Keratinocyte (primary cell): ENCODE measurements at regions not wholly inside any gene's neighbourhood (a gene's known extent, or its start where the extent isn't known, plus 50 kb on each side); places are given as distances from the start of the nearest gene placed in this dataset.

ENCODE experiments used
- DNase-seq: peaks from one replicate; pipeline ENCODE4 v3.0.0-alpha.2; 2011; ENCODE audit warnings: low read depth, missing footprints, low spot score
- FAIRE-seq: peaks from 2 replicates; lab custom pipeline; 2011; peaks lifted over from hg19 to GRCh38; lab: Jason Lieb, UNC
- H2AFZ ChIP-seq: 2 replicates; pipeline ENCODE4 v1.6.0; 2012; ENCODE audit warnings: low read length, control low read depth, inconsistent platforms; ENCODE audit not compliant: control insufficient read depth
- H3K27ac ChIP-seq: 2 replicates; pipeline ENCODE4 v1.5.1; 2011; ENCODE audit warnings: low read length; ENCODE audit not compliant: control insufficient read depth, insufficient read depth
- H3K27me3 ChIP-seq: 3 replicates; pipeline ENCODE4 v1.6.0; 2011; ENCODE audit warnings: low read length; ENCODE audit not compliant: control insufficient read depth, insufficient read depth; ENCODE audit errors: extremely low read depth
- H3K36me3 ChIP-seq, 2 experiments: 2 replicates in 1 of 2; 3 replicates in 1 of 2; pipeline ENCODE4 v1.5.1; 2011; ENCODE audit warnings: low read length in 2 of 2, mild to moderate bottlenecking in 1 of 2; ENCODE audit not compliant: control insufficient read depth in 2 of 2, insufficient read depth in 2 of 2; ENCODE audit errors: extremely low read depth in 1 of 2
- H3K4me1 ChIP-seq: 3 replicates; pipeline ENCODE4 v1.5.1; 2011; ENCODE audit warnings: low read length; ENCODE audit not compliant: control insufficient read depth, insufficient read depth; ENCODE audit errors: extremely low read depth
- H3K4me2 ChIP-seq: 3 replicates; pipeline ENCODE4 v1.6.0; 2011; ENCODE audit warnings: low read depth, low read length; ENCODE audit not compliant: control insufficient read depth, insufficient read depth; ENCODE audit errors: extremely low read depth
- H3K4me3 ChIP-seq, 3 experiments: fragments of 200-600 bp in 1 of 3; sonication (generic) in 1 of 3; 2 replicates in 2 of 3; 3 replicates in 1 of 3; pipeline ENCODE4 v1.5.1; 2011 to 2016; ENCODE audit warnings: low read length in 3 of 3, mild to moderate bottlenecking in 3 of 3, control low read depth in 2 of 3, inconsistent platforms in 1 of 3, low read depth in 1 of 3, mixed read lengths in 1 of 3, mixed run types in 1 of 3, moderate library complexity in 1 of 3; ENCODE audit not compliant: control insufficient read depth in 2 of 3, insufficient read depth in 2 of 3; ENCODE audit errors: extremely low read depth in 1 of 3
- H3K79me2 ChIP-seq: 2 replicates; pipeline ENCODE4 v1.6.0; 2012; ENCODE audit warnings: low read length; ENCODE audit not compliant: control insufficient read depth, insufficient read depth
- H3K9ac ChIP-seq: 3 replicates; pipeline ENCODE4 v1.6.0; 2011; ENCODE audit warnings: low read length; ENCODE audit not compliant: control insufficient read depth, insufficient read depth; ENCODE audit errors: extremely low read depth
- H3K9me1 ChIP-seq: 3 replicates; pipeline ENCODE4 v1.6.0; 2011; ENCODE audit warnings: low read length; ENCODE audit not compliant: control insufficient read depth, insufficient read depth; ENCODE audit errors: extremely low read depth
- H3K9me3 ChIP-seq: 2 replicates; pipeline ENCODE4 v1.5.1; 2012; ENCODE audit warnings: low read depth, low read length; ENCODE audit not compliant: control insufficient read depth
- H4K20me1 ChIP-seq: 3 replicates; pipeline ENCODE4 v1.6.0; 2011; ENCODE audit warnings: low read length; ENCODE audit not compliant: control insufficient read depth, insufficient read depth; ENCODE audit errors: extremely low read depth
- EZH2 ChIP-seq: IDR thresholded peaks from one replicate; pipeline ENCODE4 v1.6.1; 2012; ENCODE audit warnings: inconsistent platforms, mild to moderate bottlenecking, low read length, moderate library complexity
- dilution Hi-C: fragments of 300-500 bp; cut with MboI; formaldehyde crosslinking; loops from one replicate; pipeline ENCODE4 v1.7.0; 2020; ENCODE audit warnings: low sequenced_read_pairs; ENCODE audit not compliant: extremely low pct_ligation_motif_present
- TF ChIP-seq, protein P1 (sequence below), 3 experiments: IDR thresholded peaks in 1 of 3; conservative IDR thresholded peaks in 1 of 3; optimal IDR thresholded peaks in 1 of 3; 2 replicates in 2 of 3; 3 replicates in 1 of 3; pipeline versions ENCODE3 to v1.5.1; 2011; ENCODE audit warnings: low read length in 3 of 3, mild to moderate bottlenecking in 3 of 3, moderate library complexity in 2 of 3, control low read depth in 1 of 3, inconsistent platforms in 1 of 3; ENCODE audit not compliant: insufficient read depth in 2 of 3; ENCODE audit errors: extremely low read depth in 1 of 3

DNA sequence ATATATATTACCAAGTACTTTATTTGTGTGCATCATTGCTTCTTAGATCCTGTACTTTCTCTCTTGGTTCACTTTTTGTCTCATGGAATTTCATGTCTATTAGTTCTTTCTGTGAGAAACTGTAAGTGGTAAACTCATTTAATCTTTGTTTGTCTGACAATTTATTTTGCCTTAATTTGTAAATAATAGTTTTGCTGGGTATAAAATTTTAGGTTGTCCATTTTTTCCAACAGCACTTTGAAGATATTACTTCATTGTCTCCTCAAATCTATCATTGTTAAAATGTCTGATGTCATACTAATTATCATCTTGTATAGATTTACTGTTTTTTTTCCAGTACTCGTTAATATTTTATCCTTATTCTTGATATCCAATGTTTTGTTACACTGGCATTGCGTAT lies 205.2 kb upstream of the CDYL start:
- no peak overlapping the region for H3K4me2 ChIP-seq
- H3K36me3 ChIP-seq = no peaks in the 10 kb centered on the region
- H3K27me3 ChIP-seq = no peaks in the 10 kb centered on the region
- no peaks in the 10 kb centered on the region for H3K9me1 ChIP-seq
- TF ChIP-seq, protein P1, sequence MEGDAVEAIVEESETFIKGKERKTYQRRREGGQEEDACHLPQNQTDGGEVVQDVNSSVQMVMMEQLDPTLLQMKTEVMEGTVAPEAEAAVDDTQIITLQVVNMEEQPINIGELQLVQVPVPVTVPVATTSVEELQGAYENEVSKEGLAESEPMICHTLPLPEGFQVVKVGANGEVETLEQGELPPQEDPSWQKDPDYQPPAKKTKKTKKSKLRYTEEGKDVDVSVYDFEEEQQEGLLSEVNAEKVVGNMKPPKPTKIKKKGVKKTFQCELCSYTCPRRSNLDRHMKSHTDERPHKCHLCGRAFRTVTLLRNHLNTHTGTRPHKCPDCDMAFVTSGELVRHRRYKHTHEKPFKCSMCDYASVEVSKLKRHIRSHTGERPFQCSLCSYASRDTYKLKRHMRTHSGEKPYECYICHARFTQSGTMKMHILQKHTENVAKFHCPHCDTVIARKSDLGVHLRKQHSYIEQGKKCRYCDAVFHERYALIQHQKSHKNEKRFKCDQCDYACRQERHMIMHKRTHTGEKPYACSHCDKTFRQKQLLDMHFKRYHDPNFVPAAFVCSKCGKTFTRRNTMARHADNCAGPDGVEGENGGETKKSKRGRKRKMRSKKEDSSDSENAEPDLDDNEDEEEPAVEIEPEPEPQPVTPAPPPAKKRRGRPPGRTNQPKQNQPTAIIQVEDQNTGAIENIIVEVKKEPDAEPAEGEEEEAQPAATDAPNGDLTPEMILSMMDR (optimal IDR thresholded peaks at IDR 0.05 in 1 of 3, IDR thresholded peaks at IDR 0.05 in 1 of 3, conservative IDR thresholded peaks at IDR 0.05 in 1 of 3; ENCODE audit: extremely low read depth in 1 of 3, insufficient read depth in 2 of 3, low read length in 3 of 3) = no peak
- no peak for TF ChIP-seq EZH2
- H3K9me3 ChIP-seq = no peaks in the 10 kb centered on the region
- dilution Hi-C loops = no loop called here
- H3K4me3 ChIP-seq = no peak overlapping the region
- no peak overlapping the region for H3K27ac ChIP-seq
- FAIRE-seq = no peak
- H3K4me1 ChIP-seq = peaks cover 18% of the 10 kb centered on the region
- no peaks in the 10 kb centered on the region for H4K20me1 ChIP-seq
- DNase-seq = no peak
- no peak overlapping the region for H3K9ac ChIP-seq
- H3K79me2 ChIP-seq = no peaks in the 10 kb centered on the region
- no peak overlapping the region for H2AFZ ChIP-seq

DNA sequence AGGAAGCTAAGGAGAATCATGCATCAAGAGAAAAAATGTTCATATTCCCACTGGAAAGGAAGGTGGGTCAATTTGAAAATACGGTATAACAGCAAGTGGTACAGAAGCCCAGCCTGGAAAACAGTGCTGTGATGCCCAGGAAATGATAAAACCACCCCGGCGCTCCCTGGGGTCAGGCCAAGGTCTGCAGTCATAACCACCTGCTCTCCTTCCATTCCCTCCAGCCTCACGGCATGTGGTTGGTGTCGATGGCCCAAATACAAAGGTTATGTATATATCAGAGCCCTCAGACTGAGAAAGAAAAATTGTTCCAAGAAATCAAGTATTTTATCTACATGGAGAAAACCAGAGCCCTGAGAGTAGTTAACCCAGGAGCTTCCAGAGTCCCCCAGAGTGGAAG lies 208.1 kb upstream of the CDYL start:
- Histone ChIP-seq H3K36me3 (no peaks in the 10 kb centered on the region), H2AFZ (no peak overlapping the region), H3K9me3 (no peaks in the 10 kb centered on the region), H3K27ac (no peak overlapping the region), H3K9me1 (no peaks in the 10 kb centered on the region), H3K4me3 (no peak overlapping the region), H3K27me3 (no peaks in the 10 kb centered on the region), H3K9ac (no peak overlapping the region), H3K4me2 (no peak overlapping the region), H4K20me1 (no peaks in the 10 kb centered on the region), H3K4me1 (peaks cover 19% of the 10 kb centered on the region), H3K79me2 (no peaks in the 10 kb centered on the region)
- no peak for FAIRE-seq
- TF ChIP-seq EZH2 = no peak
- TF ChIP-seq, protein P1 (optimal IDR thresholded peaks at IDR 0.05 in 1 of 3, IDR thresholded peaks at IDR 0.05 in 1 of 3, conservative IDR thresholded peaks at IDR 0.05 in 1 of 3; ENCODE audit: extremely low read depth in 1 of 3, insufficient read depth in 2 of 3, low read length in 3 of 3) = no peak
- no peak for DNase-seq
- dilution Hi-C loops = no loop called here
